Body of pancreas (tissue), 4 donors: ENCODE measurements at regions not wholly inside any gene's neighbourhood (a gene's known extent, or its start where the extent isn't known, plus 50 kb on each side); places are given as distances from the start of the nearest gene placed in this dataset.

ENCODE experiments used
- ATAC-seq: fragments of 150-250 bp; one replicate; pipeline ENCODE4 v1.9.1; 2016
- DNase-seq, 4 donors: peaks; one replicate each; pipeline ENCODE4 v3.0.0-alpha.2; 2019
- H3K27ac ChIP-seq, 4 donors: fragments of 200-600 bp; sonication (generic); 1 replicate in 3 of 4; 2 replicates in 1 of 4; pipeline versions ENCODE4 v1.5.1 to v1.6.1; 2016 to 2019; ENCODE audit warnings: mild to moderate bottlenecking in 1 of 4, mixed read lengths in 1 of 4, moderate library complexity in 1 of 4
- H3K27me3 ChIP-seq, 2 donors: fragments of 200-600 bp; sonication (generic); one replicate each; pipeline ENCODE4 v1.6.0; 2016; ENCODE audit warnings: mild to moderate bottlenecking in 1 of 2
- H3K36me3 ChIP-seq, 2 donors: fragments of 200-600 bp; sonication (generic); replicated peaks in 1 of 2; 2 replicates each; pipeline ENCODE4 v1.5.1; 2016; ENCODE audit warnings: low read depth in 2 of 2; ENCODE audit not compliant: insufficient read depth in 1 of 2
- H3K4me1 ChIP-seq: fragments of 200-600 bp; sonication (generic); one replicate; pipeline ENCODE4 v1.6.0; 2016
- H3K4me3 ChIP-seq, 2 donors: fragments of 200-600 bp; sonication (generic); 1 replicate in 1 of 2; 2 replicates in 1 of 2; pipeline ENCODE4 v1.5.1; 2016 to 2019
- H3K9me3 ChIP-seq, 3 donors: fragments of 200-600 bp; sonication (generic); 1 replicate in 2 of 3; 2 replicates in 1 of 3; pipeline ENCODE4 v1.5.1; 2016
- POLR2A ChIP-seq, 3 donors: fragments of 450-650 bp; IDR thresholded peaks; one replicate each; pipeline ENCODE4 v1.6.1; 2016; ENCODE audit warnings: antibody characterized with exemption in 3 of 3, mild to moderate bottlenecking in 2 of 3
- WGBS, 2 donors: methylation state at CpG; one replicate each; pipeline ENCODE4 v1.1.5; 2017; 5-methylcytosine and 5-hydroxymethylcytosine counted together
- intact Hi-C: fragments of 100-400 bp; cut with DNase I; formaldehyde crosslinking; loops from one replicate; pipeline ENCODE4 v1.15.1; 2023
- TF ChIP-seq, protein P1 (sequence below), 7 experiments: fragments of 450-650 bp in 4 of 7; fragments of 200-600 bp in 3 of 7; sonication (generic) in 3 of 7; IDR thresholded peaks; one replicate each; pipeline ENCODE4 v1.5.1; 2016 to 2019; ENCODE audit warnings: antibody characterized with exemption in 7 of 7

DNA sequence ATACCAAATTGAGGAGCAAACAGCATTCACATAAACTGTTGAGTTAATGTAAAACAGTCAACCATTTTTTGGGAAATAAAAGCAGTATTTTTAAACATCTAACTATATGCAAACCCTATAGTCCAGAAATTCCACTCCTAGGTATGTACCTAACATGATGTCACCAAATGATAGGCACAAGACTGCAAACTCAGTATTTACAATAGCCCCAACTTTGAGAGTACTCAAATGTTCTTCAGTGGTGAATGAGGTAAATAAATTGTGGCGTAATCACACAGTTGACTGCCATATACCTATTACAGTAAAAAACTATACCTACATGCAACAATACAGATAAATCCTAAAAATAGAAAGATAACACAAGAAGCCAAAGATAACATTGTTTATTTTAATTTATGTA is 1243.8 kb upstream of the ADGRL3 start:
- DNase-seq (no peak), ATAC-seq (no peak)
- H3K27me3 ChIP-seq: no peaks in the 10 kb centered on the region
- TF ChIP-seq, protein P1, sequence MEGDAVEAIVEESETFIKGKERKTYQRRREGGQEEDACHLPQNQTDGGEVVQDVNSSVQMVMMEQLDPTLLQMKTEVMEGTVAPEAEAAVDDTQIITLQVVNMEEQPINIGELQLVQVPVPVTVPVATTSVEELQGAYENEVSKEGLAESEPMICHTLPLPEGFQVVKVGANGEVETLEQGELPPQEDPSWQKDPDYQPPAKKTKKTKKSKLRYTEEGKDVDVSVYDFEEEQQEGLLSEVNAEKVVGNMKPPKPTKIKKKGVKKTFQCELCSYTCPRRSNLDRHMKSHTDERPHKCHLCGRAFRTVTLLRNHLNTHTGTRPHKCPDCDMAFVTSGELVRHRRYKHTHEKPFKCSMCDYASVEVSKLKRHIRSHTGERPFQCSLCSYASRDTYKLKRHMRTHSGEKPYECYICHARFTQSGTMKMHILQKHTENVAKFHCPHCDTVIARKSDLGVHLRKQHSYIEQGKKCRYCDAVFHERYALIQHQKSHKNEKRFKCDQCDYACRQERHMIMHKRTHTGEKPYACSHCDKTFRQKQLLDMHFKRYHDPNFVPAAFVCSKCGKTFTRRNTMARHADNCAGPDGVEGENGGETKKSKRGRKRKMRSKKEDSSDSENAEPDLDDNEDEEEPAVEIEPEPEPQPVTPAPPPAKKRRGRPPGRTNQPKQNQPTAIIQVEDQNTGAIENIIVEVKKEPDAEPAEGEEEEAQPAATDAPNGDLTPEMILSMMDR (IDR thresholded peaks at IDR 0.05): no peak
- TF ChIP-seq POLR2A (IDR thresholded peaks at IDR 0.05): no peak
- no peaks in the 10 kb centered on the region for H3K36me3 ChIP-seq
- no peak overlapping the region for H3K27ac ChIP-seq
- no peak overlapping the region for H3K4me3 ChIP-seq
- intact Hi-C loops: no loop called here
- H3K4me1 ChIP-seq: no peaks in the 10 kb centered on the region
- 87 to 92% methylated on average over 1 of the region's 1 CpG for WGBS, 2 donors
- H3K9me3 ChIP-seq: no peaks in the 10 kb centered on the region

DNA sequence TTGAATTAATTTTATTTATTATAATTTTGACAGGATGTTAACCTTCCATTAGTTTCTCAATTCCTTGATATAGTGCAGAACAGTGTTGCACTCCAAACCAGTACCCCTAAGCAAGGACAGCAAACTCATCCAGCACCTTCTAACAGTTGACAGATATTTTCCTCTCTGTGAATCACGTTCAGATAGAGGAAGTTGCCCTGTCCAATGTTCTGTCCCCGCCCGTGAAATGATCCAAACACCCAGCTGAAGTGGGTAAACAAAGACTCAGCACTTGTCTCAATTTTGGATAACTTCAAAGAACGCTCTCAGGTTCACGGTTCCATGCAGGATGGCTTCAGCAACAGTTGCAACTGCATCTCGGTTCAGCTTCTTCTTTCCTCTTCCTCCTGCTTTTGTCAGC is 1240.0 kb upstream of the ADGRL3 start:
- WGBS, 2 donors: 62 to 66% methylated on average over 6 of the region's 6 CpGs
- TF ChIP-seq POLR2A (IDR thresholded peaks at IDR 0.05): no peak
- TF ChIP-seq, protein P1 (IDR thresholded peaks at IDR 0.05): no peak
- Histone ChIP-seq H3K27ac (no peak overlapping the region), H3K4me3 (no peak overlapping the region), H3K4me1 (no peaks in the 10 kb centered on the region), H3K9me3 (no peaks in the 10 kb centered on the region), H3K36me3 (no peaks in the 10 kb centered on the region), H3K27me3 (no peaks in the 10 kb centered on the region)
- no peak for ATAC-seq
- DNase-seq: no peak
- intact Hi-C loops: no loop called here

DNA sequence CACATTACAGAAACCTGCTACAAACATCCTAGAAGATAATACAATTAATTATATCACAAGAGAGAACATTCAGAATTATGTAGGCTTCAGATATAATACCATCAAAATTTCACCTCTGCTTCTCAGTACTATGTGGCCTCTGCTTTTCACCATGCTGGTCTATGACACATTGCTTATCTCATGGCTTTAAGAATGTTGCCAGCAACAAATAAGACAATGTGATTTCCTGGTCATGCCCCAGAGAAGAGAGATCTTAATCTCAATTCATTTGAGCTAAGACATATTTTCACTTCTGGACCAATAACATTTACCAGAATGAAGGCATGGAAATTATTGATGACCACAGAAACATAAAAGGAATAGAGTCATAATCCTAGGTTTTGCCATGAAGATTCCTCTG is 1233.4 kb upstream of the ADGRL3 start:
- Histone ChIP-seq H3K4me1 (no peaks in the 10 kb centered on the region), H3K4me3 (no peak overlapping the region), H3K27me3 (no peaks in the 10 kb centered on the region), H3K9me3 (no peaks in the 10 kb centered on the region), H3K36me3 (no peaks in the 10 kb centered on the region), H3K27ac (no peak overlapping the region)
- TF ChIP-seq, protein P1 (IDR thresholded peaks at IDR 0.05): no peak
- TF ChIP-seq POLR2A (IDR thresholded peaks at IDR 0.05): no peak
- DNase-seq (no peak), ATAC-seq (no peak)
- intact Hi-C loops: no loop called here

DNA sequence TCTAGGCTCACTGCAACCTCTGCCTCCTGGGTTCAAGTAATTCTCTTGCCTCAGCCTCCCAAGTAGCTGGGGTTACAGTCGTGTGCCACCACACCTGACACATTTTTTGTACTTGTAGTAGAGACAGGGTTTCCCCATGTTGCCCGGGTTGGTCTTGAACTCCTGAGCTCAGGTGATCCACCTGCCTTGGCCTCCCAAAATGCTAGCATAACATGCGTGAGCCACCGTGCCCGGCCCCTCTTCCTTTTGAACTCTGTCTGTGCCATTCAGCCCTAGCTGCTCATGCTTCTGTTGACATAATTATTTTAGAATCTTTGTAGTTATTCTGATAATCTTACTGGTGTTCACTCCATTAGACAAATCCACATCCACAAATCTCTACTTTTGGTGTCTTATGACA is 1231.3 kb upstream of the ADGRL3 start:
- no peak for ATAC-seq
- H3K36me3 ChIP-seq: no peaks in the 10 kb centered on the region
- 82 to 83% methylated on average over 5 of the region's 5 CpGs for WGBS, 2 donors
- H3K27ac ChIP-seq: no peak overlapping the region
- no peak overlapping the region for H3K4me3 ChIP-seq
- no peaks in the 10 kb centered on the region for H3K9me3 ChIP-seq
- no peaks in the 10 kb centered on the region for H3K4me1 ChIP-seq
- TF ChIP-seq POLR2A (IDR thresholded peaks at IDR 0.05): no peak
- TF ChIP-seq, protein P1 (IDR thresholded peaks at IDR 0.05): no peak
- H3K27me3 ChIP-seq: no peaks in the 10 kb centered on the region
- DNase-seq: no peak
- intact Hi-C loops: no loop called here

DNA sequence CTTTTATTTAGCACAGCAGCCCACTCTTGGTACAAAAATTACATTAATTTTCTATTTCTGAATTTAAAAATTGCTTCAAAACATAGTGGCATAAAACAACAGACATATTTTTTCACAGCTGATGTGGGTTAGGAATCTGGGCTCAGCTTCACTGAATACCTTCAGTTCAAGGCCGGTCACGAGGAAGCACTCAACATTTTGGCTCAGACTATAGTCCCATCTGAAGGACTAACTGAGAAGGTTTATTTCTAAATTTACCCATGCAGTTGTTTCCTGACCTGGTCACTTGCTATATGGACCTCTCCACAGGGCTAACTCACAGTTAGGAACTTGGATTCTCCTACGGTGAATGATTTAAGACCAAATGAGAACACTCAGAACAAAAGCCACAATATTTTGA is 1230.2 kb upstream of the ADGRL3 start:
- no peak for ATAC-seq
- H3K9me3 ChIP-seq: no peaks in the 10 kb centered on the region
- no peak overlapping the region for H3K4me3 ChIP-seq
- 82 to 92% methylated on average over 3 of the region's 3 CpGs for WGBS, 2 donors
- H3K27ac ChIP-seq: no peak overlapping the region
- DNase-seq: no peak
- intact Hi-C loops: no loop called here
- TF ChIP-seq, protein P1 (IDR thresholded peaks at IDR 0.05): no peak
- TF ChIP-seq POLR2A (IDR thresholded peaks at IDR 0.05): no peak
- H3K27me3 ChIP-seq: no peaks in the 10 kb centered on the region
- H3K4me1 ChIP-seq: no peaks in the 10 kb centered on the region
- no peaks in the 10 kb centered on the region for H3K36me3 ChIP-seq
